Activated CD8-positive, alpha-beta memory T cell treated with anti-CD3 and anti-CD28 coated beads, Interleukin-2, amount 50 U/mL, for 48 hours (primary cell): ENCODE measurements at regions not wholly inside any gene's neighbourhood (a gene's known extent, or its start where the extent isn't known, plus 50 kb on each side); places are given as distances from the start of the nearest gene placed in this dataset.

Experiments
- DNase-seq: peaks from one replicate; pipeline ENCODE4 v3.0.0-alpha.2; 2020

GRCh38 chr13:91106565-91106964 lies 240.9 kb upstream of the MIR17HG start:
- no peak for DNase-seq

- DNase-seq, result no peak
Measured at GRCh38 chr13:91108315-91108714, 239.2 kb upstream of the MIR17HG start.

- DNase-seq, result no peak
Measured at GRCh38 chr13:91111476-91112200, 235.8 kb upstream of the MIR17HG start.

GRCh38 chr13:91112201-91112923 lies 235.1 kb upstream of the MIR17HG start:
- no peak for DNase-seq

- no peak for DNase-seq
Measured at GRCh38 chr13:91112924-91113277, 234.6 kb upstream of the MIR17HG start.

GRCh38 chr13:91115776-91116175 lies 231.7 kb upstream of the MIR17HG start:
- DNase-seq, result no peak

- DNase-seq, result no peak
Measured at GRCh38 chr13:91117351-91117750, 230.1 kb upstream of the MIR17HG start.

GRCh38 chr13:91119643-91120042 lies 227.8 kb upstream of the MIR17HG start:
- DNase-seq, result no peak

- DNase-seq, result no peak
Measured at GRCh38 chr13:91122766-91123165, 224.7 kb upstream of the MIR17HG start.

GRCh38 chr13:91123456-91124127 lies 223.9 kb upstream of the MIR17HG start:
- DNase-seq, result no peak

GRCh38 chr13:91126806-91127205 lies 220.7 kb upstream of the MIR17HG start:
- no peak for DNase-seq

GRCh38 chr13:91127995-91128394 lies 219.5 kb upstream of the MIR17HG start:
- DNase-seq, result no peak

- no peak for DNase-seq
Measured at GRCh38 chr13:91132381-91132780, 215.1 kb upstream of the MIR17HG start.

GRCh38 chr13:91132786-91133185 lies 214.7 kb upstream of the MIR17HG start:
- no peak for DNase-seq

GRCh38 chr13:91133941-91134802 lies 213.3 kb upstream of the MIR17HG start:
- DNase-seq, result no peak

GRCh38 chr13:91134803-91135184 lies 212.7 kb upstream of the MIR17HG start:
- DNase-seq, result no peak

- no peak for DNase-seq
Measured at GRCh38 chr13:91135376-91135775, 212.1 kb upstream of the MIR17HG start.

GRCh38 chr13:91135968-91136367 lies 211.5 kb upstream of the MIR17HG start:
- no peak for DNase-seq

GRCh38 chr13:91136806-91137205 lies 210.7 kb upstream of the MIR17HG start:
- DNase-seq, result no peak

- DNase-seq, result no peak
Measured at GRCh38 chr13:91139232-91139631, 208.3 kb upstream of the MIR17HG start.

GRCh38 chr13:91141543-91142061 lies 205.9 kb upstream of the MIR17HG start:
- DNase-seq, result no peak

- no peak for DNase-seq
Measured at GRCh38 chr13:91142572-91142971, 204.9 kb upstream of the MIR17HG start.

GRCh38 chr13:91144054-91144453 lies 203.4 kb upstream of the MIR17HG start:
- no peak for DNase-seq
